Umbilical cord (tissue), 1 donor: ENCODE measurements at regions not wholly inside any gene's neighbourhood (a gene's known extent, or its start where the extent isn't known, plus 50 kb on each side); places are given as distances from the start of the nearest gene placed in this dataset.
"Not testable (repeated sequence)": the region's sequence is repeated elsewhere in the genome, so short reads cannot be mapped to it uniquely, and the experiment has no call there.

Experiments
- DNase-seq: peaks from one replicate; pipeline ENCODE4 v3.0.0-alpha.2; 2015; ENCODE audit warnings: low spot score

GRCh38 chr14:25699981-25700380, 650.0 kb upstream of the STXBP6 start:
- no peak for DNase-seq

GRCh38 chr14:25698111-25698510, 648.2 kb upstream of the STXBP6 start:
- DNase-seq: no peak

GRCh38 chr14:25696176-25696575, 646.2 kb upstream of the STXBP6 start:
- no peak for DNase-seq

- DNase-seq: no peak
These were observed 635.1 kb upstream of the STXBP6 start for GRCh38 chr14:25685004-25685403.

- DNase-seq: no peak
These were observed 631.0 kb upstream of the STXBP6 start for GRCh38 chr14:25680934-25681333.

GRCh38 chr14:25680511-25680910, 630.6 kb upstream of the STXBP6 start:
- DNase-seq: not testable (repeated sequence)

GRCh38 chr14:25677111-25677510, 627.2 kb upstream of the STXBP6 start:
- DNase-seq: no peak

- no peak for DNase-seq
These were observed 617.4 kb upstream of the STXBP6 start for GRCh38 chr14:25667387-25667786.

GRCh38 chr14:25666877-25667276, 616.9 kb upstream of the STXBP6 start:
- no peak for DNase-seq

GRCh38 chr14:25658988-25659387, 609.0 kb upstream of the STXBP6 start:
- no peak for DNase-seq

- no peak for DNase-seq
These were observed 580.5 kb upstream of the STXBP6 start for GRCh38 chr14:25630447-25630846.

- no peak for DNase-seq
These were observed 579.0 kb upstream of the STXBP6 start for GRCh38 chr14:25628978-25629377.

GRCh38 chr14:25628390-25628789, 578.4 kb upstream of the STXBP6 start:
- DNase-seq: no peak

- peak; percentile 43 for DNase-seq
These were observed 577.0 kb upstream of the STXBP6 start for GRCh38 chr14:25626986-25627385.

- no peak for DNase-seq
These were observed 572.8 kb upstream of the STXBP6 start for GRCh38 chr14:25622763-25623162.

GRCh38 chr14:25620515-25620914, 570.6 kb upstream of the STXBP6 start:
- DNase-seq: no peak

- DNase-seq: no peak
These were observed 565.2 kb upstream of the STXBP6 start for GRCh38 chr14:25615174-25615573.

GRCh38 chr14:25607192-25607591, 557.2 kb upstream of the STXBP6 start:
- DNase-seq: no peak

GRCh38 chr14:25602106-25602505, 552.2 kb upstream of the STXBP6 start:
- DNase-seq: no peak

- no peak for DNase-seq
These were observed 538.8 kb upstream of the STXBP6 start for GRCh38 chr14:25588751-25589150.

GRCh38 chr14:25574628-25575325, 524.8 kb upstream of the STXBP6 start:
- DNase-seq: no peak

- no peak for DNase-seq
These were observed 520.5 kb upstream of the STXBP6 start for GRCh38 chr14:25570483-25570882.

GRCh38 chr14:25557466-25557865, 507.5 kb upstream of the STXBP6 start:
- DNase-seq: no peak

- DNase-seq: no peak
These were observed 502.9 kb upstream of the STXBP6 start for GRCh38 chr14:25552826-25553225.
